Astrocyte (in vitro differentiated cells and primary cell): ENCODE measurements at regions not wholly inside any gene's neighbourhood (a gene's known extent, or its start where the extent isn't known, plus 50 kb on each side); places are given as distances from the start of the nearest gene placed in this dataset.

ENCODE experiments used
- CTCF ChIP-seq: IDR thresholded peaks from 2 replicates; pipeline ENCODE4 v1.5.1; 2011; ENCODE audit warnings: low read depth, mild to moderate bottlenecking, inconsistent platforms, low read length, moderate library complexity; ENCODE audit not compliant: insufficient read depth
- EZH2 ChIP-seq: IDR thresholded peaks from 2 replicates; pipeline ENCODE4 v1.6.1; 2012; ENCODE audit warnings: mild to moderate bottlenecking, low read length, inconsistent platforms; ENCODE audit not compliant: insufficient read depth

- no peak for TF ChIP-seq CTCF
- TF ChIP-seq EZH2 = no peak
Observed at GRCh38 chr10:60496181-60496580, 106.5 kb upstream of the ANK3 start.
